HG03175 (cell line): ENCODE measurements at regions not wholly inside any gene's neighbourhood (a gene's known extent, or its start where the extent isn't known, plus 50 kb on each side); places are given as distances from the start of the nearest gene placed in this dataset.

Experiments
- ATAC-seq: cut with Tn5 transposase; IDR thresholded peaks from one replicate; pipeline ENCODE4 v1.9.1; 2021; ENCODE audit warnings: mild to moderate bottlenecking, moderate library complexity; ENCODE audit not compliant: unreplicated experiment

- ATAC-seq: no peak
These were observed 454.3 kb downstream of the HAPSTR1 start for GRCh38 chr16:9545522-9546437.

GRCh38 chr16:9546438-9546786 lies 455.0 kb downstream of the HAPSTR1 start:
- no peak for ATAC-seq

GRCh38 chr16:9549487-9549886 lies 458.0 kb downstream of the HAPSTR1 start:
- ATAC-seq: no peak

DNA sequence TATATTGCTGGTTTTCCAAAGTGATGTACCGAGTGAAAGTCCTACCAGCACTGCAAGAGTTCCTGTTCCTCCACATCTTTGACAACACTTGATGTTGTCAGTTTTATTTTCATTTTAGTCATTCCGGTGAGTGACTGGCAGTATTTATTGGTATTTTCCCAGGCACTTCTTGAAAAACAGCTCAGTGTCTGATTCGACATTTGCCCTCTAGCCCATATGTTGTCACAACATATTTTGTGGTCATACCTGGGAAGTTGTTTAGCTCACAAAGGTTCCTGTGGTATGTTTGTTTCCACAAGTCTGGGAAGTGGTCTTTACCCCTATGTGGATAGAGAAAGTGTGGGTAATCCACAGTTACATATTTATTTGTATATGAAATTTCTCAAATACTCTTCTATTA lies 463.6 kb downstream of the HAPSTR1 start:
- ATAC-seq: no peak

DNA sequence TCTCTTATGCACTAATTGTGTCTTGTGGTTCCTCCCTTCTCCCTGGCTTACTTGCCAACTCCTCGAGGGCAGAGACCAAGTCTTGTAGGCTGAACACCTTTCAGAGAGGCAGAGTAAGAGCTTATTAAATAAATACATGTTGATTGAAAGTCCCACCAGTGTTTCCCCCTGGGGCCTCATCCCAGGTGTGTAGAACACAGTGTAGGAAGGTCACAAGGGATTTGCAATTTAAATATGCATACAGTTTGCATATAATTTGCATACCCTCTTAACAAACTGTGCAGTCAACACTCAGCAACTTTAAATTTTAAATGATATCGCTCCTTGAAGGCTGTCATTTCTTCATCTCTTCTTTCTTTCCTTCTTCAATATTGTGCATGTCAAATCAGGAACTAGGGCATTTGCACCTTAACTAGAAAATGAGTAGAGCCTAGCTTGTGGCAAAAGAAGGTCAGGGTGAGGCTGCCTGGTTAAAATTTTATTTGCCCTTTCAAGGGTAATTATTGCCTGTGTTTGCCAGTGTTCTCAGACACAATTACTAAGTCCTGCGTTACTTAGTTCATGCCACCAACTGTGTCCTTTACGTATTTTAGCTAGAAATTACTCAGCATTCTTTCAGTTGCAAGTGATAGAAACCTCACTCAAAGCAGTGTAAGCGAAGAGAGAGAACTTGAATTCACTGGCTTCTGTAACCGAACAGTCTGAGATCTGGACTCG lies 465.7 kb downstream of the HAPSTR1 start:
- no peak for ATAC-seq

GRCh38 chr16:9557713-9558112 lies 466.3 kb downstream of the HAPSTR1 start:
- no peak for ATAC-seq

- ATAC-seq: no peak
These were observed 474.7 kb downstream of the HAPSTR1 start for GRCh38 chr16:9566099-9566498.

DNA sequence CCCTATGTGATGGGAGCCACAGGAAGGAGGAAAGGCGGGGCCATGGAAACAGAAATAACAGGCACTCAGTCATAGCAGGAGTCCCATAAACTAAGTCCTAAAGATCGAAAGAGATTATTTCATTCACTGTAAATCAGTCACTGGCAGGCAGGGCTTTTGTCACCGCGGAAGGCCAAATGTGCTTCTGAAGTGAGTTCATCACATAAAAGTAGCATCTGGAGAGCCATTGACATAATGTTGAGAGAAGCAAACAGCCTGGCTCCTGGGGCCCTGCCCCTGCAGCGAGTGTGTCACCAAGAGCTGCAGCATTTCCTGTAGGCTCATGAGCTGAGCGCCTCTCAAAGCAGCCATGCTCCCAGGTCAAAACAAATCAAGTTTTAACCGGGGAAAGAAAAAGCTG lies 476.2 kb downstream of the HAPSTR1 start:
- no peak for ATAC-seq

- ATAC-seq: no peak
These were observed 476.8 kb downstream of the HAPSTR1 start for GRCh38 chr16:9568261-9568660.

GRCh38 chr16:9570521-9570920 lies 479.1 kb downstream of the HAPSTR1 start:
- ATAC-seq: no peak

- no peak for ATAC-seq
These were observed 487.0 kb downstream of the HAPSTR1 start for GRCh38 chr16:9578459-9578858.

- no peak for ATAC-seq
These were observed 488.6 kb downstream of the HAPSTR1 start for GRCh38 chr16:9580025-9580424.

- no peak for ATAC-seq
These were observed 502.0 kb downstream of the HAPSTR1 start for GRCh38 chr16:9593440-9593839.

GRCh38 chr16:9594047-9594446 lies 502.6 kb downstream of the HAPSTR1 start:
- no peak for ATAC-seq

DNA sequence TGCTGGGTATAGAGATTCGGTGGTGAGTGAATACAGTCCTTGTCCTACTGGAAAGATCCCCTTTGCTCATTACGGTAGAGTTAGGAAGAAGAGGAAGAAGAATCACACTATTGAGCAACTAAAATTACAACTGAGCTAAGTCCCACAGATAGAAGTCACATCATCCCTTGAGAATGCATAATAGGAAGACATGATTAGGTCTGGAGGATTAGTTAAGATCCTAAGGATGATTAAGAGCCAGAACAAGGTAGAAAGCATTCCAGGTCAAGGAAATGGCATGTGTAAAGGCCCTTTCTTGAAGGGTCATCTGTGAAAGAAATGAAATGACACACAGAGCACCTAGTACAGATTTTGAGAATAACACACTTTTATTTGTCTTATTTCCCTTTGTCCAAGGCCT lies 503.5 kb downstream of the HAPSTR1 start:
- no peak for ATAC-seq

- ATAC-seq: no peak
These were observed 503.9 kb downstream of the HAPSTR1 start for GRCh38 chr16:9595393-9595792.

GRCh38 chr16:9596788-9597187 lies 505.3 kb downstream of the HAPSTR1 start:
- ATAC-seq: no peak

DNA sequence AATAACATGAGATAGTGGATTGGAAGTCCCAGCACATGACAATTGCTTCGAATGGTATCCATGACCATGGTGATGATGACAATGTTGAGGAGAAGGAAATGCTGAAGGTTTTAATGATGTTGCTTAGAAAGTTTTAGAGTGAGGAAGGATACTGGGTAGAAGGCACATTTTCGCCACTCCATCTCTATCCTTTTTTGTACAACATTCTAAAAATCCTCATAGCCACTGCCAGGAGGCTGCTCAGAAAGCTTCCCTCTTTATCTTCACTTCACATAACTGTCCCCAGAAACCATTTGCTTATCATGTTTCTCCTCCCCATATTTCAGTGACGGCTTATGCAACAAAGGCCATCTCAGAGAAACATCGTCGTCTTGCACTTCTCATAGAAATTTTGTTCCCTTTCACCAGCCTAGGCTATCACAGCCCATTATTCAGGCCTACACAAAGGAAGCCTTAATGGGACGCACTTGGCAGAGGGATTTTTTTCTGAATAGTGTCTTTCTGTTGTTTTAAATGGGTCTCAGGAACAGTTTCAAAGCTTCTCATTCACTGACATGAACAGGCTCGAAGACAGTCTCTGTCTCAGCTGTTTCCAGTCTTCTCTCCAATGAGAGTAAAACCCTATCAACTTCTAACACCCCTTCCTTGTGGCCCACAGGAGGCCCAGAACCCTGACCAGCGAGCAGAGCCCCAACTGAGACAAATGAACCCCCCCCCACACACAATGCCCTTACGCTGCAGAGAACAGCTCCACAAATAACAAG lies 506.7 kb downstream of the HAPSTR1 start:
- ATAC-seq: no peak

GRCh38 chr16:9598731-9599083 lies 507.3 kb downstream of the HAPSTR1 start:
- ATAC-seq: no peak

- ATAC-seq: no peak
These were observed 508.1 kb downstream of the HAPSTR1 start for GRCh38 chr16:9599415-9600120.

GRCh38 chr16:9602189-9602588 lies 510.7 kb downstream of the HAPSTR1 start:
- ATAC-seq: no peak
